ENCODE measurements at regions not wholly inside any gene's neighbourhood (a gene's known extent, or its start where the extent isn't known, plus 50 kb on each side); places are given as distances from the start of the nearest gene placed in this dataset.

GRCh38 chr1:30513396-30514136, 209.8 kb downstream of the MATN1 start:
- TF ChIP-seq POLR2A (IDR thresholded peaks at IDR 0.05) (no peak), CTCF (IDR thresholded peaks at IDR 0.05) (no peak)
